H9 (cell line): ENCODE measurements at regions not wholly inside any gene's neighbourhood (a gene's known extent, or its start where the extent isn't known, plus 50 kb on each side); places are given as distances from the start of the nearest gene placed in this dataset.

Source experiments
- DNase-seq: peaks from one replicate; pipeline ENCODE4 v3.0.0-alpha.2; 2017
- H2AFZ ChIP-seq: one replicate; pipeline ENCODE4 v1.6.1; 2013; ENCODE audit warnings: mild to moderate bottlenecking, low read length, control low read depth, moderate library complexity
- H2AK5ac ChIP-seq: 2 replicates; pipeline ENCODE4 v1.6.1; 2013; ENCODE audit warnings: low read length, control low read depth, mixed read lengths; ENCODE audit not compliant: insufficient read length
- H2BK120ac ChIP-seq: one replicate; pipeline ENCODE4 v1.6.1; 2013; ENCODE audit warnings: low read depth, mild to moderate bottlenecking, low read length, control low read depth, inconsistent platforms; ENCODE audit not compliant: poor library complexity, severe bottlenecking
- H2BK12ac ChIP-seq: 2 replicates; pipeline ENCODE4 v1.6.1; 2013; ENCODE audit warnings: low read length, control low read depth, mixed read lengths, low read depth; ENCODE audit not compliant: insufficient read length
- H2BK15ac ChIP-seq: 2 replicates; pipeline ENCODE4 v1.6.1; 2013; ENCODE audit warnings: low read depth, low read length, control low read depth
- H2BK20ac ChIP-seq: one replicate; pipeline ENCODE4 v1.6.1; 2013; ENCODE audit warnings: low read depth, mild to moderate bottlenecking, low read length, control low read depth, inconsistent platforms; ENCODE audit not compliant: poor library complexity, severe bottlenecking
- H2BK5ac ChIP-seq: 2 replicates; pipeline ENCODE4 v1.6.1; 2013; ENCODE audit warnings: low read length, control low read depth, mixed read lengths; ENCODE audit not compliant: insufficient read length
- H3K14ac ChIP-seq: 2 replicates; pipeline ENCODE4 v1.6.1; 2013; ENCODE audit warnings: low read length, control low read depth; ENCODE audit not compliant: insufficient read depth
- H3K18ac ChIP-seq: 2 replicates; pipeline ENCODE4 v1.6.1; 2013; ENCODE audit warnings: low read depth, mild to moderate bottlenecking, mixed read lengths, low read length, control low read depth; ENCODE audit not compliant: insufficient read length
- H3K23ac ChIP-seq: 2 replicates; pipeline ENCODE4 v1.6.1; 2013; ENCODE audit warnings: low read length, control low read depth, mixed read lengths, low read depth; ENCODE audit not compliant: insufficient read length
- H3K23me2 ChIP-seq: 2 replicates; pipeline ENCODE4 v1.6.1; 2013; ENCODE audit warnings: low read depth, mild to moderate bottlenecking, mixed read lengths, low read length, control low read depth; ENCODE audit not compliant: insufficient read length, poor library complexity, severe bottlenecking
- H3K27ac ChIP-seq: 2 replicates; pipeline ENCODE4 v1.5.1; 2013; ENCODE audit warnings: low read length, control low read depth, mixed read lengths, low read depth; ENCODE audit not compliant: insufficient read length
- H3K27me3 ChIP-seq: 2 replicates; pipeline ENCODE4 v1.6.1; 2013; ENCODE audit warnings: low read length, control low read depth, inconsistent platforms; ENCODE audit not compliant: insufficient read depth
- H3K4ac ChIP-seq: 2 replicates; pipeline ENCODE4 v1.6.1; 2013; ENCODE audit warnings: low read depth, mild to moderate bottlenecking, control low read depth, inconsistent platforms, low read length, moderate library complexity
- H3K4me1 ChIP-seq: 2 replicates; pipeline ENCODE4 v1.6.1; 2013; ENCODE audit warnings: low read length, control low read depth, inconsistent platforms; ENCODE audit not compliant: insufficient read depth
- H3K4me2 ChIP-seq: 2 replicates; pipeline ENCODE4 v1.6.1; 2013; ENCODE audit warnings: low read length, control low read depth, mixed read lengths; ENCODE audit not compliant: insufficient read length, insufficient read depth
- H3K56ac ChIP-seq: 2 replicates; pipeline ENCODE4 v1.6.1; 2013; ENCODE audit warnings: low read depth, mild to moderate bottlenecking, mixed read lengths, low read length, control low read depth; ENCODE audit not compliant: insufficient read length
- H3K79me1 ChIP-seq: 2 replicates; pipeline ENCODE4 v1.6.1; 2013; ENCODE audit warnings: low read depth, mild to moderate bottlenecking, moderate library complexity, low read length, control low read depth, inconsistent platforms; ENCODE audit not compliant: insufficient read depth, poor library complexity, severe bottlenecking
- H3K79me2 ChIP-seq: 2 replicates; pipeline ENCODE4 v1.6.1; 2013; ENCODE audit warnings: low read length, control low read depth, inconsistent platforms; ENCODE audit not compliant: insufficient read depth
- H3K9ac ChIP-seq: 2 replicates; pipeline ENCODE4 v1.6.1; 2013; ENCODE audit warnings: low read length, control low read depth, mixed read lengths; ENCODE audit not compliant: insufficient read length; ENCODE audit errors: extremely low read depth
- H3K9me3 ChIP-seq: one replicate; pipeline ENCODE4 v1.6.1; 2013; ENCODE audit warnings: low read depth, low read length, inconsistent platforms; ENCODE audit not compliant: control insufficient read depth
- H3T11ph ChIP-seq: one replicate; pipeline ENCODE4 v1.6.1; 2013; ENCODE audit warnings: mild to moderate bottlenecking, low read length, control low read depth, inconsistent platforms
- H4K20me1 ChIP-seq: one replicate; pipeline ENCODE4 v1.6.1; 2013; ENCODE audit not compliant: control insufficient read depth, insufficient read length, insufficient read depth
- H4K5ac ChIP-seq: 2 replicates; pipeline ENCODE4 v1.6.1; 2013; ENCODE audit warnings: low read depth, mild to moderate bottlenecking, mixed read lengths, low read length, control low read depth; ENCODE audit not compliant: insufficient read length
- H4K8ac ChIP-seq: replicated peaks from 2 replicates; pipeline ENCODE4 v1.6.1; 2013; ENCODE audit warnings: low read length, control low read depth, mixed read lengths, low read depth; ENCODE audit not compliant: insufficient read length
- H4K91ac ChIP-seq: 2 replicates; pipeline ENCODE4 v1.6.1; 2013; ENCODE audit warnings: low read depth, mild to moderate bottlenecking, moderate library complexity, mixed read lengths, low read length, control low read depth; ENCODE audit not compliant: insufficient read length
- H3K27ac Mint-ChIP-seq, 3 experiments: 2 replicates in 2 of 3; 3 replicates in 1 of 3; pipeline ENCODE4 v1.8.0; 2020 to 2021; ENCODE audit warnings: mixed read lengths in 3 of 3, mild to moderate bottlenecking in 1 of 3, moderate library complexity in 1 of 3
- H3K27me3 Mint-ChIP-seq: 2 replicates; pipeline ENCODE4 v1.8.0; 2021; ENCODE audit warnings: low read depth, mild to moderate bottlenecking, moderate library complexity, mixed read lengths
- H3K36me3 Mint-ChIP-seq, 3 experiments: 2 replicates in 2 of 3; 3 replicates in 1 of 3; pipeline ENCODE4 v1.8.0; 2020 to 2021; ENCODE audit warnings: low read depth in 3 of 3, mixed read lengths in 3 of 3; ENCODE audit not compliant: insufficient read depth in 1 of 3
- H3K4me1 Mint-ChIP-seq, 2 experiments: 2 replicates each; pipeline ENCODE4 v1.8.0; 2020; ENCODE audit warnings: mixed read lengths in 2 of 2
- H3K4me3 Mint-ChIP-seq, 2 experiments: 2 replicates in 1 of 2; 3 replicates in 1 of 2; pipeline ENCODE4 v1.8.0; 2020 to 2021; ENCODE audit warnings: mild to moderate bottlenecking in 2 of 2, mixed read lengths in 2 of 2, moderate library complexity in 1 of 2
- H3K9me3 Mint-ChIP-seq, 2 experiments: 2 replicates in 1 of 2; 3 replicates in 1 of 2; pipeline ENCODE4 v1.8.0; 2020; ENCODE audit warnings: mild to moderate bottlenecking in 2 of 2, mixed read lengths in 2 of 2, moderate library complexity in 1 of 2
- WGBS: extraction: QIAGEN DNeasy Blood & Tissue Kit; methylation state at CpG from one replicate; pipeline ENCODE4 v1.1.7; 2013; ENCODE audit warnings: missing lambda C conversion rate, low lambda C conversion rate, mixed read lengths; ENCODE audit not compliant: insufficient read length; ENCODE audit errors: extremely low coverage; 5-methylcytosine and 5-hydroxymethylcytosine counted together
- TF ChIP-seq, protein P1 (sequence below): fragments of 200-600 bp; sonication (generic); conservative IDR thresholded peaks from 3 replicates; pipeline ENCODE4 v1.8.0; 2021; ENCODE audit warnings: antibody characterized with exemption, mild to moderate bottlenecking

DNA sequence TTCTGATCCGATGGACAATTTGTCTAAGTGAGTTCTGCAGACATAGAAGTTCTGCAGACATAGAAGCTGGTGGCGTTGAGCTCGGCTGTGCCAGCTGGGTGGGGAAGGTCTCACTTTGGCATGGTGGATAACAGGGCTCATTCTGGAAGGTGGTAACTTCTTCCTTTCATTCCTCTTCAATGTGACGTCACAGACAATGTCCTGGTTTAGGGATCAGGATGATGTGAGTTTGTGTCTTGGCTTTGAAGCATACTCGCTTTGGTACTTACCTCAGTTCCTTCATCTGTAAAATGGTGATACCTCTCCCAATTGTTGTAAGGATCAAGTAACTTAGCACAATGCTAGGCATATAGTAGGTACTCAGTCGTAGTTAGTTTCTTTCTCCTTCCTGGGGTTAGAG, 408.8 kb upstream of the ASIC2 start:
- Histone ChIP-seq H3K79me1 (no peaks in the 10 kb centered on the region), H2BK20ac (no peak overlapping the region), H3K14ac (no peak overlapping the region), H3K18ac (no peak overlapping the region), H4K91ac (no peak overlapping the region), H3K27ac (no peak overlapping the region), H3K56ac (no peak overlapping the region), H3K9me3 (no peaks in the 10 kb centered on the region), H2BK120ac (no peak overlapping the region), H3K9ac (no peak overlapping the region), H2BK5ac (no peak overlapping the region), H4K20me1 (no peaks in the 10 kb centered on the region), H3T11ph (no peak overlapping the region), H3K4ac (no peak overlapping the region), H3K27me3 (no peaks in the 10 kb centered on the region), H3K23ac (no peak overlapping the region), H2AK5ac (no peak overlapping the region), H2BK12ac (no peak overlapping the region), H3K4me2 (no peak overlapping the region), H3K23me2 (no peaks in the 10 kb centered on the region), H3K79me2 (no peaks in the 10 kb centered on the region; the same call in 1 of the 2 replicates), H3K4me1 (no peaks in the 10 kb centered on the region), H4K8ac (no peak overlapping the region), H2AFZ (no peak overlapping the region), H2BK15ac (no peak overlapping the region), H4K5ac (no peak overlapping the region)
- no peak overlapping the region for H3K4me3 Mint-ChIP-seq
- DNase-seq, result no peak
- peaks cover 0 to 4% (median 0%) of the 10 kb centered on the region in 3 experiments; a peak in 1 of 7 replicates for H3K36me3 Mint-ChIP-seq
- no peaks in the 10 kb centered on the region; a peak in 1 of 5 replicates for H3K9me3 Mint-ChIP-seq
- no peaks in the 10 kb centered on the region for H3K4me1 Mint-ChIP-seq
- H3K27ac Mint-ChIP-seq, result no peak overlapping the region
- WGBS, result no CpG with 5 or more reads among the region's 6 CpGs
- peaks cover 21% of the 10 kb centered on the region for H3K27me3 Mint-ChIP-seq
- TF ChIP-seq, protein P1, sequence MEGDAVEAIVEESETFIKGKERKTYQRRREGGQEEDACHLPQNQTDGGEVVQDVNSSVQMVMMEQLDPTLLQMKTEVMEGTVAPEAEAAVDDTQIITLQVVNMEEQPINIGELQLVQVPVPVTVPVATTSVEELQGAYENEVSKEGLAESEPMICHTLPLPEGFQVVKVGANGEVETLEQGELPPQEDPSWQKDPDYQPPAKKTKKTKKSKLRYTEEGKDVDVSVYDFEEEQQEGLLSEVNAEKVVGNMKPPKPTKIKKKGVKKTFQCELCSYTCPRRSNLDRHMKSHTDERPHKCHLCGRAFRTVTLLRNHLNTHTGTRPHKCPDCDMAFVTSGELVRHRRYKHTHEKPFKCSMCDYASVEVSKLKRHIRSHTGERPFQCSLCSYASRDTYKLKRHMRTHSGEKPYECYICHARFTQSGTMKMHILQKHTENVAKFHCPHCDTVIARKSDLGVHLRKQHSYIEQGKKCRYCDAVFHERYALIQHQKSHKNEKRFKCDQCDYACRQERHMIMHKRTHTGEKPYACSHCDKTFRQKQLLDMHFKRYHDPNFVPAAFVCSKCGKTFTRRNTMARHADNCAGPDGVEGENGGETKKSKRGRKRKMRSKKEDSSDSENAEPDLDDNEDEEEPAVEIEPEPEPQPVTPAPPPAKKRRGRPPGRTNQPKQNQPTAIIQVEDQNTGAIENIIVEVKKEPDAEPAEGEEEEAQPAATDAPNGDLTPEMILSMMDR, result no peak
